ENCODE measurements at regions not wholly inside any gene's neighbourhood (a gene's known extent, or its start where the extent isn't known, plus 50 kb on each side); places are given as distances from the start of the nearest gene placed in this dataset.

DNA sequence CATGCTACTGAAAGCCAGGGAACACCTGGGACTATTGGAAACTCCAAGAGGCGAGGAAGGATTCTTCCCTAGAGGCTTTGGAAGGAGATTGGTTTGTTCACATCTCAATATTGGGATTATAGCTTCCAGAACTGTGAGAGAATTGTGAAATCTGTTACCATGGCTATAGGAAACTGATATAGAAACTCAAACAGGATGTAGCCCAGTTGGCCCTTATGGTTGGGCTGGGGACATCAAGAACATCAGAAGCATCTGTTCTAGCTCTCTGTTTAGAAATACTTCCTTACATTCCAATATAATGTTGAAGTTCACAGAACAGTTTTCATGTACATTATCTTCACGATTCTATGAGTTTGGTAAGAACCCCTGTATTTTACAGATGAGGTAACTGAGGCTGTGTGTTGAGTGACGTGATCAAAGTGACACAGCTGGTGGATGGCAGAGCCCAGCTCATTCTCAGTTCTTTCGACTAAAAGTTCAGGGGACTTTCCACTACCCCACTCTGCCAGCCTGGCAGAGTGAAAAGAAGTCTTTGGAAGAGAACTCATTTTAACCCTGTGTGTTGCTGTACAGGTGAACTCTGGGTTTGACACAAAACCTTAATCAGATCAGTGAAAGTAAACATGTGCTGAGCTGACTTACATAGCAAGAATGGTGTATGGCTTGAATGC is 183.0 kb downstream of the GBA3 start:
- H3K9ac ChIP-seq (ENCODE audit: insufficient read depth in 1 of 2, low read depth in 2 of 2, low read length in 2 of 2): no peak overlapping the region
- ChIA-PET CTCF (ENCODE audit: low intra/inter-chr PET ratio) (no interaction called here), POLR2A (no interaction called here)
- ATAC-seq (no peak), DNase-seq (ENCODE audit: extremely low read depth in 1 of 4, low spot score in 3 of 4) (no peak), FAIRE-seq (no peak)
- H3K4me2 ChIP-seq (ENCODE audit: insufficient read depth, low read length): no peak overlapping the region
- H3K79me2 ChIP-seq (ENCODE audit: control insufficient read depth, insufficient read depth, low read length): no peaks in the 10 kb centered on the region
- H2AFZ ChIP-seq (ENCODE audit: low read depth, low read length): no peak overlapping the region
- no peaks in the 10 kb centered on the region for H4K20me1 ChIP-seq (replicated peaks; ENCODE audit: control insufficient read depth, insufficient read depth, low read length)
- H3K27me3 ChIP-seq (ENCODE audit: control insufficient read depth in 2 of 2, insufficient read depth in 2 of 2, low read length in 2 of 2): no peaks in the 10 kb centered on the region
- intact Hi-C loops (cut with micrococcal nuclease): no loop called here
- H3K4me1 ChIP-seq (replicated peaks in 1 of 2; ENCODE audit: control insufficient read depth in 2 of 2, insufficient read depth in 2 of 2, low read length in 2 of 2): no peaks in the 10 kb centered on the region
- H3K36me3 ChIP-seq (ENCODE audit: control insufficient read depth, insufficient read depth, low read length): no peaks in the 10 kb centered on the region
- H3K9me1 ChIP-seq (ENCODE audit: control insufficient read depth, insufficient read depth, low read length): no peaks in the 10 kb centered on the region
- in situ Hi-C loops (cut with MboI): loop anchor here (25.0 kb wide), 1 partner anchor 1537 kb away; no protein-coding TSS in a partner anchor
- H3K9me3 ChIP-seq (replicated peaks; ENCODE audit: control insufficient read depth, insufficient read depth, low read depth, low read length): no peaks in the 10 kb centered on the region
- BruUV-seq (replicated peaks): no TSS peak
- no peak overlapping the region for H3K4me3 ChIP-seq
- H3K27ac ChIP-seq (ENCODE audit: extremely low read depth, low read depth, low read length): no peak overlapping the region
- TF ChIP-seq PTTG1 (tag; IDR thresholded peaks at IDR 0.05; ENCODE audit: low read depth) (no peak), FOSL1 (tag; conservative IDR thresholded peaks at IDR 0.05) (no peak), ZSCAN32 (CRISPR knock-in tag; IDR thresholded peaks at IDR 0.05) (no peak), RB1 (IDR thresholded peaks at IDR 0.05; ENCODE audit: low read depth) (no peak), STAG1 (CRISPR knock-in tag; IDR thresholded peaks at IDR 0.05; ENCODE audit: borderline replicate concordance) (no peak), FUS (optimal IDR thresholded peaks at IDR 0.05; ENCODE audit: low read depth, low read length) (no peak), SIRT6 (IDR thresholded peaks at IDR 0.05; ENCODE audit: low read depth, low read length) (no peak), MTA1 (IDR thresholded peaks at IDR 0.05; ENCODE audit: borderline replicate concordance) (no peak), HMG20A (CRISPR knock-in tag; conservative IDR thresholded peaks at IDR 0.05) (no peak), PTBP1 (IDR thresholded peaks at IDR 0.05; ENCODE audit: low read depth, low read length) (no peak), NBN (IDR thresholded peaks at IDR 0.05; ENCODE audit: low read depth) (no peak)
- TF ChIP-seq, protein P1, sequence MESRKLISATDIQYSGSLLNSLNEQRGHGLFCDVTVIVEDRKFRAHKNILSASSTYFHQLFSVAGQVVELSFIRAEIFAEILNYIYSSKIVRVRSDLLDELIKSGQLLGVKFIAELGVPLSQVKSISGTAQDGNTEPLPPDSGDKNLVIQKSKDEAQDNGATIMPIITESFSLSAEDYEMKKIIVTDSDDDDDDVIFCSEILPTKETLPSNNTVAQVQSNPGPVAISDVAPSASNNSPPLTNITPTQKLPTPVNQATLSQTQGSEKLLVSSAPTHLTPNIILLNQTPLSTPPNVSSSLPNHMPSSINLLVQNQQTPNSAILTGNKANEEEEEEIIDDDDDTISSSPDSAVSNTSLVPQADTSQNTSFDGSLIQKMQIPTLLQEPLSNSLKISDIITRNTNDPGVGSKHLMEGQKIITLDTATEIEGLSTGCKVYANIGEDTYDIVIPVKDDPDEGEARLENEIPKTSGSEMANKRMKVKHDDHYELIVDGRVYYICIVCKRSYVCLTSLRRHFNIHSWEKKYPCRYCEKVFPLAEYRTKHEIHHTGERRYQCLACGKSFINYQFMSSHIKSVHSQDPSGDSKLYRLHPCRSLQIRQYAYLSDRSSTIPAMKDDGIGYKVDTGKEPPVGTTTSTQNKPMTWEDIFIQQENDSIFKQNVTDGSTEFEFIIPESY (CRISPR knock-in tag; IDR thresholded peaks at IDR 0.05): no peak
- TF ChIP-seq, protein P2, sequence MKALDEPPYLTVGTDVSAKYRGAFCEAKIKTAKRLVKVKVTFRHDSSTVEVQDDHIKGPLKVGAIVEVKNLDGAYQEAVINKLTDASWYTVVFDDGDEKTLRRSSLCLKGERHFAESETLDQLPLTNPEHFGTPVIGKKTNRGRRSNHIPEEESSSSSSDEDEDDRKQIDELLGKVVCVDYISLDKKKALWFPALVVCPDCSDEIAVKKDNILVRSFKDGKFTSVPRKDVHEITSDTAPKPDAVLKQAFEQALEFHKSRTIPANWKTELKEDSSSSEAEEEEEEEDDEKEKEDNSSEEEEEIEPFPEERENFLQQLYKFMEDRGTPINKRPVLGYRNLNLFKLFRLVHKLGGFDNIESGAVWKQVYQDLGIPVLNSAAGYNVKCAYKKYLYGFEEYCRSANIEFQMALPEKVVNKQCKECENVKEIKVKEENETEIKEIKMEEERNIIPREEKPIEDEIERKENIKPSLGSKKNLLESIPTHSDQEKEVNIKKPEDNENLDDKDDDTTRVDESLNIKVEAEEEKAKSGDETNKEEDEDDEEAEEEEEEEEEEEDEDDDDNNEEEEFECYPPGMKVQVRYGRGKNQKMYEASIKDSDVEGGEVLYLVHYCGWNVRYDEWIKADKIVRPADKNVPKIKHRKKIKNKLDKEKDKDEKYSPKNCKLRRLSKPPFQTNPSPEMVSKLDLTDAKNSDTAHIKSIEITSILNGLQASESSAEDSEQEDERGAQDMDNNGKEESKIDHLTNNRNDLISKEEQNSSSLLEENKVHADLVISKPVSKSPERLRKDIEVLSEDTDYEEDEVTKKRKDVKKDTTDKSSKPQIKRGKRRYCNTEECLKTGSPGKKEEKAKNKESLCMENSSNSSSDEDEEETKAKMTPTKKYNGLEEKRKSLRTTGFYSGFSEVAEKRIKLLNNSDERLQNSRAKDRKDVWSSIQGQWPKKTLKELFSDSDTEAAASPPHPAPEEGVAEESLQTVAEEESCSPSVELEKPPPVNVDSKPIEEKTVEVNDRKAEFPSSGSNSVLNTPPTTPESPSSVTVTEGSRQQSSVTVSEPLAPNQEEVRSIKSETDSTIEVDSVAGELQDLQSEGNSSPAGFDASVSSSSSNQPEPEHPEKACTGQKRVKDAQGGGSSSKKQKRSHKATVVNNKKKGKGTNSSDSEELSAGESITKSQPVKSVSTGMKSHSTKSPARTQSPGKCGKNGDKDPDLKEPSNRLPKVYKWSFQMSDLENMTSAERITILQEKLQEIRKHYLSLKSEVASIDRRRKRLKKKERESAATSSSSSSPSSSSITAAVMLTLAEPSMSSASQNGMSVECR (CRISPR knock-in tag; IDR thresholded peaks at IDR 0.05): no peak
- WGBS (ENCODE audit: insufficient coverage, low coverage, missing lambda C conversion rate): 3% methylated on average over 4 of the region's 4 CpGs

Data from K562 (cell line).